ENCODE measurements at regions not wholly inside any gene's neighbourhood (a gene's known extent, or its start where the extent isn't known, plus 50 kb on each side); places are given as distances from the start of the nearest gene placed in this dataset.

GRCh38 chr2:150413910-150414309, 73.6 kb downstream of the RND3 start:
- no peak for TF ChIP-seq RARB (CRISPR knock-in tag; IDR thresholded peaks at IDR 0.05)
- TF ChIP-seq ZFP3 (CRISPR knock-in tag; IDR thresholded peaks at IDR 0.05) = no peak
- no peak for TF ChIP-seq PPARA (CRISPR knock-in tag; IDR thresholded peaks at IDR 0.05; ENCODE audit: borderline replicate concordance)
- TF ChIP-seq ZNF565 (CRISPR knock-in tag; conservative IDR thresholded peaks at IDR 0.05; ENCODE audit: low read depth) = no peak
- TF ChIP-seq TSHZ2 (CRISPR knock-in tag; IDR thresholded peaks at IDR 0.05) = no peak
- no peak for TF ChIP-seq ISL1 (CRISPR knock-in tag; IDR thresholded peaks at IDR 0.05)
- TF ChIP-seq ZFP30 (CRISPR knock-in tag; IDR thresholded peaks at IDR 0.05) = no peak
- no peak for TF ChIP-seq BACH2 (CRISPR knock-in tag; IDR thresholded peaks at IDR 0.05; ENCODE audit: borderline replicate concordance)
- TF ChIP-seq PATZ1 (CRISPR knock-in tag; IDR thresholded peaks at IDR 0.05; ENCODE audit: borderline replicate concordance) = no peak
- no peak for TF ChIP-seq TOX (CRISPR knock-in tag; IDR thresholded peaks at IDR 0.05; ENCODE audit: borderline replicate concordance)
- no peak for TF ChIP-seq OSR1 (CRISPR knock-in tag; IDR thresholded peaks at IDR 0.05)
- TF ChIP-seq SNAI2 (CRISPR knock-in tag; IDR thresholded peaks at IDR 0.05) = no peak
- TF ChIP-seq ARNTL (CRISPR knock-in tag; IDR thresholded peaks at IDR 0.05; ENCODE audit: borderline replicate concordance, low read depth) = no peak
- TF ChIP-seq ESRRG (CRISPR knock-in tag; IDR thresholded peaks at IDR 0.05) = no peak

Measured in SK-N-SH treated with all-trans-retinoic acid at 6 μM for 48 hours (cell line).